AG04450 (cell line): ENCODE measurements at regions not wholly inside any gene's neighbourhood (a gene's known extent, or its start where the extent isn't known, plus 50 kb on each side); places are given as distances from the start of the nearest gene placed in this dataset.

Experiments
- CTCF ChIA-PET: fragments of 300-600, 350-600 bp; formaldehyde crosslinking; extraction: SDS; loops from one replicate; lab custom pipeline; 2022; ENCODE audit warnings: antibody characterized with exemption, inconsistent platforms; lab: Charles Lee
- POLR2A ChIA-PET: fragments of 350-600 bp; formaldehyde crosslinking; extraction: SDS; loops from one replicate; lab custom pipeline; 2021; ENCODE audit warnings: antibody characterized with exemption, inconsistent platforms; lab: Yijun Ruan, JAX
- DNase-seq: peaks from one replicate; pipeline ENCODE4 v3.0.0-alpha.2; 2011; ENCODE audit warnings: low read depth, low spot score
- H3K27ac ChIP-seq: one replicate; pipeline ENCODE4 v1.5.1; 2012; ENCODE audit warnings: low read depth, low read length, control low read depth
- H3K27me3 ChIP-seq: one replicate; pipeline ENCODE4 v1.6.0; 2012; ENCODE audit warnings: low read length; ENCODE audit not compliant: control insufficient read depth, insufficient read depth
- H3K4me3 ChIP-seq: 2 replicates; pipeline ENCODE4 v1.5.1; 2011; ENCODE audit warnings: mild to moderate bottlenecking, low read depth, low read length, control low read depth
- H3K9me3 ChIP-seq: 2 replicates; pipeline ENCODE4 v1.5.1; 2012; ENCODE audit warnings: low read length; ENCODE audit not compliant: control insufficient read depth, insufficient read depth
- CTCF ChIP-seq: IDR thresholded peaks from 2 replicates; pipeline ENCODE4 v1.5.1; 2011; ENCODE audit warnings: low read depth, low read length, control low read depth, inconsistent platforms

GRCh38 chr6:43949551-43949991 is 177.7 kb downstream of the MRPL14 start:
- POLR2A ChIA-PET, result interaction anchor here (0.5 to 1.7 kb wide), 3 partner anchors 41 to 322 kb away, joined by 3 to 4 read pairs (median 4); partner anchors contain the start of gene VEGFA
- CTCF ChIA-PET, result interaction anchor here (0.9 to 1.2 kb wide), 5 partner anchors 23 to 181 kb away, joined by 4 to 5 read pairs (median 4); no protein-coding TSS in a partner anchor
- no peaks in the 10 kb centered on the region for H3K27me3 ChIP-seq

GRCh38 chr6:43948527-43949485 is 178.4 kb downstream of the MRPL14 start:
- no peaks in the 10 kb centered on the region for H3K27me3 ChIP-seq
- ChIA-PET POLR2A (interaction anchor here (0.9 to 1.7 kb wide), 2 partner anchors 42 to 178 kb away, joined by 4 read pairs; partner anchors contain the start of gene VEGFA), CTCF (interaction anchor here (0.9 to 1.2 kb wide), 6 partner anchors 23 to 180 kb away, joined by 4 to 5 read pairs (median 4); no protein-coding TSS in a partner anchor)
- TF ChIP-seq CTCF, result no peak
- peak; percentile 24 for DNase-seq
- H3K27ac ChIP-seq, result no peak overlapping the region
- H3K9me3 ChIP-seq, result peaks cover 9% of the 10 kb centered on the region
- no peak overlapping the region for H3K4me3 ChIP-seq

More at GRCh38 chr6:43949551-43949991, 177.7 kb downstream of the MRPL14 start:
- no peak overlapping the region for H3K4me3 ChIP-seq
- no peak overlapping the region for H3K27ac ChIP-seq
- DNase-seq, result no peak
- no peak for TF ChIP-seq CTCF
- peaks cover 9% of the 10 kb centered on the region for H3K9me3 ChIP-seq

- H3K27me3 ChIP-seq, result no peaks in the 10 kb centered on the region
- no peak overlapping the region for H3K4me3 ChIP-seq
- H3K9me3 ChIP-seq, result peaks cover 9% of the 10 kb centered on the region
- ChIA-PET CTCF (interaction anchor here (1.1 kb wide), 1 partner anchor 179 kb away, joined by 5 read pairs; no protein-coding TSS in a partner anchor), POLR2A (no interaction called here)
- no peak for TF ChIP-seq CTCF
- H3K27ac ChIP-seq, result no peak overlapping the region
- DNase-seq, result no peak
These were observed 177.8 kb downstream of the VEGFA start for GRCh38 chr6:43947860-43948259.

GRCh38 chr6:43946641-43947363 is 176.8 kb downstream of the VEGFA start:
- DNase-seq, result no peak
- POLR2A ChIA-PET, result no interaction called here
- Histone ChIP-seq H3K9me3 (peaks cover 9% of the 10 kb centered on the region), H3K4me3 (no peak overlapping the region), H3K27ac (no peak overlapping the region), H3K27me3 (no peaks in the 10 kb centered on the region)
- TF ChIP-seq CTCF, result no peak
- CTCF ChIA-PET, result interaction anchor here (0.6 to 0.7 kb wide), 3 partner anchors 132 to 176 kb away, joined by 3 to 5 read pairs (median 4); partner anchors contain the start of gene VEGFA
